Liver (tissue), 3 donors: ENCODE measurements at regions not wholly inside any gene's neighbourhood (a gene's known extent, or its start where the extent isn't known, plus 50 kb on each side); places are given as distances from the start of the nearest gene placed in this dataset.

Source experiments
- CTCF ChIP-seq: fragments of 150-350 bp; IDR thresholded peaks from 2 replicates; pipeline ENCODE4 v1.5.1; 2017; ENCODE audit warnings: improper control_type of control experiment, low read depth, low read length; ENCODE audit not compliant: missing input control
- FOXA1 ChIP-seq: IDR thresholded peaks from 2 replicates; pipeline ENCODE4 v1.6.1; 2016; ENCODE audit warnings: antibody characterized with exemption
- FOXA2 ChIP-seq: IDR thresholded peaks from 2 replicates; pipeline ENCODE4 v1.6.1; 2016; ENCODE audit warnings: antibody characterized with exemption
- GABPA ChIP-seq, 2 donors: IDR thresholded peaks in 1 of 2; conservative IDR thresholded peaks in 1 of 2; 2 replicates each; pipeline ENCODE4 v1.6.1; 2016; ENCODE audit warnings: antibody characterized with exemption in 2 of 2, mild to moderate bottlenecking in 1 of 2, moderate library complexity in 1 of 2
- MAX ChIP-seq: IDR thresholded peaks from 2 replicates; pipeline ENCODE4 v1.6.1; 2016; ENCODE audit warnings: antibody characterized with exemption
- RAD21 ChIP-seq, 2 donors: IDR thresholded peaks; 2 replicates each; pipeline ENCODE4 v1.6.1; 2016; ENCODE audit warnings: antibody characterized with exemption in 2 of 2, mild to moderate bottlenecking in 2 of 2
- YY1 ChIP-seq: IDR thresholded peaks from 2 replicates; pipeline ENCODE4 v1.6.1; 2016; ENCODE audit warnings: antibody characterized with exemption, mild to moderate bottlenecking
- TF ChIP-seq, protein P1 (sequence below): IDR thresholded peaks from 2 replicates; pipeline ENCODE4 v1.6.1; 2016; ENCODE audit warnings: antibody characterized with exemption
- TF ChIP-seq, protein P2 (sequence below): IDR thresholded peaks from 2 replicates; pipeline ENCODE4 v1.6.1; 2016; ENCODE audit warnings: antibody characterized with exemption, mild to moderate bottlenecking
- donor health status: healthy.
- donor health status: healthy.

- TF ChIP-seq, protein P1, sequence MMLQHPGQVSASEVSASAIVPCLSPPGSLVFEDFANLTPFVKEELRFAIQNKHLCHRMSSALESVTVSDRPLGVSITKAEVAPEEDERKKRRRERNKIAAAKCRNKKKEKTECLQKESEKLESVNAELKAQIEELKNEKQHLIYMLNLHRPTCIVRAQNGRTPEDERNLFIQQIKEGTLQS, result peak; percentile 78
- TF ChIP-seq YY1 (no peak), RAD21 (IDR thresholded peaks at IDR 0.05) (no peak), GABPA (IDR thresholded peaks at IDR 0.05 in 1 of 2, conservative IDR thresholded peaks at IDR 0.05 in 1 of 2) (no peak), CTCF (no peak), FOXA2 (no peak), FOXA1 (no peak), MAX (peak; percentile 35)
- TF ChIP-seq, protein P2, sequence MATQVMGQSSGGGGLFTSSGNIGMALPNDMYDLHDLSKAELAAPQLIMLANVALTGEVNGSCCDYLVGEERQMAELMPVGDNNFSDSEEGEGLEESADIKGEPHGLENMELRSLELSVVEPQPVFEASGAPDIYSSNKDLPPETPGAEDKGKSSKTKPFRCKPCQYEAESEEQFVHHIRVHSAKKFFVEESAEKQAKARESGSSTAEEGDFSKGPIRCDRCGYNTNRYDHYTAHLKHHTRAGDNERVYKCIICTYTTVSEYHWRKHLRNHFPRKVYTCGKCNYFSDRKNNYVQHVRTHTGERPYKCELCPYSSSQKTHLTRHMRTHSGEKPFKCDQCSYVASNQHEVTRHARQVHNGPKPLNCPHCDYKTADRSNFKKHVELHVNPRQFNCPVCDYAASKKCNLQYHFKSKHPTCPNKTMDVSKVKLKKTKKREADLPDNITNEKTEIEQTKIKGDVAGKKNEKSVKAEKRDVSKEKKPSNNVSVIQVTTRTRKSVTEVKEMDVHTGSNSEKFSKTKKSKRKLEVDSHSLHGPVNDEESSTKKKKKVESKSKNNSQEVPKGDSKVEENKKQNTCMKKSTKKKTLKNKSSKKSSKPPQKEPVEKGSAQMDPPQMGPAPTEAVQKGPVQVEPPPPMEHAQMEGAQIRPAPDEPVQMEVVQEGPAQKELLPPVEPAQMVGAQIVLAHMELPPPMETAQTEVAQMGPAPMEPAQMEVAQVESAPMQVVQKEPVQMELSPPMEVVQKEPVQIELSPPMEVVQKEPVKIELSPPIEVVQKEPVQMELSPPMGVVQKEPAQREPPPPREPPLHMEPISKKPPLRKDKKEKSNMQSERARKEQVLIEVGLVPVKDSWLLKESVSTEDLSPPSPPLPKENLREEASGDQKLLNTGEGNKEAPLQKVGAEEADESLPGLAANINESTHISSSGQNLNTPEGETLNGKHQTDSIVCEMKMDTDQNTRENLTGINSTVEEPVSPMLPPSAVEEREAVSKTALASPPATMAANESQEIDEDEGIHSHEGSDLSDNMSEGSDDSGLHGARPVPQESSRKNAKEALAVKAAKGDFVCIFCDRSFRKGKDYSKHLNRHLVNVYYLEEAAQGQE, result no peak
Measured at GRCh38 chr20:55172310-55173002, 697.1 kb downstream of the DOK5 start.
